ENCODE measurements at regions not wholly inside any gene's neighbourhood (a gene's known extent, or its start where the extent isn't known, plus 50 kb on each side); places are given as distances from the start of the nearest gene placed in this dataset.

GRCh38 chr19:22527554-22527953 lies 105.4 kb upstream of the ZNF98 start:
- no peak for TF ChIP-seq CTCF (conservative IDR thresholded peaks at IDR 0.05 in 1 of 2, IDR thresholded peaks at IDR 0.05 in 1 of 2; ENCODE audit: extremely low read depth in 1 of 2, insufficient read depth in 1 of 2, low read depth in 1 of 2, low read length in 2 of 2)
- TF ChIP-seq EZH2 (IDR thresholded peaks at IDR 0.05; ENCODE audit: borderline replicate concordance, low read length): no peak
